RWPE1 (cell line): ENCODE measurements at regions not wholly inside any gene's neighbourhood (a gene's known extent, or its start where the extent isn't known, plus 50 kb on each side); places are given as distances from the start of the nearest gene placed in this dataset.

Experiments
- CTCF ChIA-PET: fragments of 350-600 bp; sonication (Branson Sonifier 250); formaldehyde crosslinking; extraction: SDS; loops from one replicate; lab custom pipeline; 2021; lab: Yijun Ruan, JAX
- POLR2A ChIA-PET: fragments of 400-600 bp; formaldehyde crosslinking; extraction: SDS; loops from one replicate; lab custom pipeline; 2020; ENCODE audit warnings: antibody characterized with exemption; ENCODE audit not compliant: low non-redundant PET; lab: Yijun Ruan, JAX
- DNase-seq: peaks from one replicate; pipeline ENCODE4 v3.0.0; 2012; ENCODE audit warnings: low spot score
- H3K27ac ChIP-seq: fragments of 450-650 bp; 2 replicates; pipeline ENCODE4 v1.5.1; 2017
- CTCF ChIP-seq: fragments of 450-650 bp; conservative IDR thresholded peaks from 2 replicates; pipeline ENCODE4 v1.5.1; 2017; ENCODE audit warnings: low read depth, mild to moderate bottlenecking

DNA sequence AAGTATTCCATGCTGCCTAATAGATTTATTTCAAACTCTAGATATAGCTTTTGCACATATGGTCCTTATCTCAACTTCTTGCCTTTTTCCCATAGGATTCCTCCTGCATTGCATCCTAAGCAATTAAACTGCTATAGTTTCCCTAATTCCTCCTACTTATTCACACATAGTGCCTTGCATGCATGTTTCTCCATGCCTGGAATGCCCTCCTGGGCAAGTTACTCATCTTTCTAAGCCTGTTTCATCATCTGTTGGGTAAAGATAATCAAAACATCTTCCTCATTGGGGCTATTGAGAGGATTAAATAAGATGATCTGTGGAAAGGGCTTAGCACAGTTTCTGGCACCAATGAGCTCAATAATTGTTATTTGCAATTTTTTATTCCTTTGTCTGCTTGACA lies 726.5 kb downstream of the SLC4A3 start:
- TF ChIP-seq CTCF: no peak
- CTCF ChIA-PET: interaction anchor here (0.6 kb wide), 1 partner anchor 182 kb away, joined by 3 read pairs; no protein-coding TSS in a partner anchor

DNA sequence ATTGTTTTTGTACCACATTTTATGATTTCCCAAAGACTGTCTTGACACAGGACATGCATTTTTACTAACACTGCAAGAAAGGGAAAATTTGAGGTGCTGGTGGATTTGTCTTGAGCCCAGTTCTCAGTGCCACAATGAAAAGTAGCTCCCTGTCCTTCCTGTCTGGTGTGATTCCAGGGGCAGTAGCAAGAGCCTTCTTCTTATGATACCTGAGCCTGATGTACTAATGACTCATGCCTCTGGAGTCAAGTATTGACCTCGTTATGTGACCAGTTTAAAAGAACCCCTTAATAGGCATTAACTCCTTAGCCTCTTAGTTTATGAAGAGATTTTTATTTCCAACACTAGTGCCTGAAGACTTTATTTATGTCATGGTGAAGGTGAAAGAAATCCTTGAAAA lies 728.6 kb downstream of the SLC4A3 start:
- no peak for TF ChIP-seq CTCF
- POLR2A ChIA-PET: no interaction called here

More for the DNA sequence above, 726.5 kb downstream of the SLC4A3 start:
- no peak overlapping the region for H3K27ac ChIP-seq
- peak; percentile 38 for DNase-seq
- POLR2A ChIA-PET: no interaction called here

GRCh38 chr2:220365023-220365422 lies 737.6 kb downstream of the SLC4A3 start:
- H3K27ac ChIP-seq: no peak overlapping the region
- ChIA-PET CTCF (interaction anchor here (0.9 kb wide), 1 partner anchor 13 kb away, joined by 4 read pairs; no protein-coding TSS in a partner anchor), POLR2A (no interaction called here)
- TF ChIP-seq CTCF: no peak
- DNase-seq: peak; percentile 44

More for the DNA sequence above, 728.6 kb downstream of the SLC4A3 start:
- DNase-seq: no peak
- CTCF ChIA-PET: interaction anchor here (0.7 kb wide), 1 partner anchor 74 kb away, joined by 3 read pairs; no protein-coding TSS in a partner anchor
- H3K27ac ChIP-seq: no peak overlapping the region

DNA sequence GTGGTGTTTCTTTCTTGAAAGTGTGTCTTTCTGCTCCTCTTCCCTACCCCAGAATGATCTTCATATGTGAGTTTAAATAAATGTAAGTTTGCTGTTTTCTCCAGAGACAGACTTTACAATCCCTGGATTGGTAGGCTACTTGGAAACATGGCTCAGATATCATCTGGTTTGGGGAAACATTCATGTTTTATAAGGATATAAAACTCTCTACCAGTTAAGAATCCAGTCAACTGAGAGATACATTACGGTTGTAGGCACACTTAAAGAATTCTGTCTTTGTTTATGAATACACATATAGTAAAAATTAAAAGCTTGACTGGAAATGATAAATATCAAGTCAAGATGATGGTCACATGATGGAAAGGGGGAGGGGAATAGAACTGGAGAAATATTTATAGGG lies 739.3 kb downstream of the SLC4A3 start:
- ChIA-PET POLR2A (no interaction called here), CTCF (no interaction called here)

DNA sequence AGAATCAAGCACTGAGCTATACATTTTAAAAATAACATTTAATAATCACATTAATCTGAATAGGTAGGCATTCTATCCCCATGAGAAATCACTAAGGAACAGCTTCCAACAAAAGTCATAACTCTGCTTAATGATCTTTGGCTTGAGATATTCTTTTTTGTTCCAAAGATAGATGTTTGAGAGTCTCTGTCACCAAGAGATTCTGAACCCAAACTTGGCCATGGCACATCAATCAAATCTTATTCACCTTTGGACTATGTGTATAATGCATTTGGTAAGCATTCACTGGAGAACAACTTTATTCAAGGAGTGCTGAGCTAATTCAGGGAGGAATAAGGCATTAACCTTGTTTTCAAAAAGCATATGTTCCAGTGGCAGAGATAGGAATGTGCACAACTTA lies 743.3 kb downstream of the SLC4A3 start:
- no peak for DNase-seq
- ChIA-PET POLR2A (no interaction called here), CTCF (no interaction called here)
- H3K27ac ChIP-seq: no peak overlapping the region
- TF ChIP-seq CTCF: no peak

More for the DNA sequence above, 739.3 kb downstream of the SLC4A3 start:
- no peak overlapping the region for H3K27ac ChIP-seq
- no peak for TF ChIP-seq CTCF
- DNase-seq: no peak

DNA sequence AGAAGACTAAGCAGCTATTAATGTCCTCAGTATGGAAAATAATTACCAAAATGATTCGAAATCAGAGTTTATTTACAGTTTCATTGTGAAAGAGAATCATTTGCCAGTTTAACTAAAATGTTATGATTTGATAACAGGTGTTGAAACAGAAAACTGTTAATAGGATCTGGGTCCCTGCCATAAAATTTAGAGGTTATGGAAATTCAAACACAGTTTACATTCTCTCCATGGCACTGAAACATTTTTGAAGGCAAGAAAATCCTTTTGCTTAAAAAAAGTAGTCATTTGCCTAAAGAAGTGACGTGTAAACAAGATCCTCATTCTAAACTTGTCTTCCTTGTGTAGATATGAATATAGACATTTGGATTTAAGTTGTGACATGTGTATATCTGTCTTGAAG lies 743.8 kb downstream of the SLC4A3 start:
- DNase-seq: no peak

More for the DNA sequence above, 743.8 kb downstream of the SLC4A3 start:
- ChIA-PET POLR2A (no interaction called here), CTCF (no interaction called here)
- H3K27ac ChIP-seq: no peak overlapping the region
- no peak for TF ChIP-seq CTCF
